Activated CD4-positive, alpha-beta T cell treated with anti-CD3 and anti-CD28 coated beads, Interleukin-2, Interleukin-4, amounts not matched to agents 100 ng/mL and 50 ng/mL, durations not matched to agents 16 hours and 8 hours (primary cell): ENCODE measurements at regions not wholly inside any gene's neighbourhood (a gene's known extent, or its start where the extent isn't known, plus 50 kb on each side); places are given as distances from the start of the nearest gene placed in this dataset.
"Not testable (repeated sequence)": the region's sequence is repeated elsewhere in the genome, so short reads cannot be mapped to it uniquely, and the experiment has no call there.

Experiments used
- DNase-seq: peaks from one replicate; pipeline ENCODE4 v3.0.0-alpha.2; 2020; ENCODE audit warnings: low spot score

GRCh38 chr6:55058682-55059081, 115.6 kb upstream of the HCRTR2 start:
- DNase-seq = no peak

DNA sequence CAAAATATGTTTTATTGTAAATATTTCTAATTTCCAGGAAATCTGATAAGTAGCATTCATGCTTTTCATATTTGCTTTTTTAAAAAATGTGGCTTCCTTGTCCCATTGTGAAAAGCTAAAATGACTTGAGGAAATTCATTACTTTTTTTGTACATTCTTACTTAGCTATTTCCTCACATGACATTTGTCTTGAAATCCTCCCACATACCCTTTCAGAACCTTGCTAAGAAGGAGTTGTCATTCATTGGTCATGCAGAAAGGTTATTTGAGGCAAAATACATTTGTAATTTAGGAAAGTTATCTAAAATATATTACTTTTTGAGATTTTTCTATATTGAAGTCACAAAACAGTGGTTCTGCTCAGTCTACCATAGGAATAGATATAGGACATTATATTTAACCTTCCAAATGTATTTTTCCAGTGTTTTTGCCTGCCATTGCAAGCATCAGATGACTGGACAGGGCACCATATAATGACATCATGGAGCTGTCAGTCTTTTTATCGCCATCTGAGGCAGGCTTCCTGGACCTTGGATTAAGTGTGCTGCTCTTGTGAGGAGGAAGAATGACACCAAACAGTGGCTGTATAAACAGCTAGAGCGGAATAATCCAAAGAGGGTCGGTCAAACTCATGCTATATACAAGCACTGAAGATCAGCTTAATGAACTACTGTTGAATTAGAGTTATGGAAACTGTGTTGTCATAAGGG, 109.4 kb upstream of the HCRTR2 start:
- no peak for DNase-seq

GRCh38 chr6:55069132-55069781, 105.1 kb upstream of the HCRTR2 start:
- DNase-seq = peak; percentile 4

GRCh38 chr6:55082021-55082420, 92.3 kb upstream of the HCRTR2 start:
- no peak for DNase-seq

DNA sequence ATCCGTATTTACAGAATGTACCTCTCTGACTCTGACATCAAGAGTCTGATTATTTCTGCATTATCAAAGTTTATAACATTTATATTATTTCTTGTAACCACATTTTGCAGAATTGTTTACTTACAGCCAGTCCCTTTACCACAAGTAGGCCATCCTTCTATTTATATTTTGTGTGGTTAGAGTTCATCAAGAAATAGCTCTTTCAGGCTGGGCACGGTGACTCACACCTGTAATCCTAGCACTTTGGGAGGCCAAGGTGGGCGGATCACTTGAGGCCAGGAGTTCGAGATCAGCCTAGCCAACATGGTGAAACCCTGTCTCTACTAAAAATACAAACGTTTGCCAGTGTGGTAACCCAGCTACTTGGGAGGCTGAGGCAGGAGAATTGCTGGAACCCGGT, 86.3 kb upstream of the HCRTR2 start:
- DNase-seq = not testable (repeated sequence)

- no peak for DNase-seq
These were observed 85.4 kb upstream of the HCRTR2 start for GRCh38 chr6:55088902-55089301.

- no peak for DNase-seq
These were observed 85.0 kb upstream of the HCRTR2 start for GRCh38 chr6:55089325-55089724.

GRCh38 chr6:55100686-55101085, 73.6 kb upstream of the HCRTR2 start:
- DNase-seq = no peak

- DNase-seq = no peak
These were observed 73.2 kb upstream of the HCRTR2 start for GRCh38 chr6:55101157-55101556.

GRCh38 chr6:55108134-55109130, 65.9 kb upstream of the HCRTR2 start:
- no peak for DNase-seq

- DNase-seq = no peak
These were observed 57.0 kb upstream of the HCRTR2 start for GRCh38 chr6:55117267-55117666.

DNA sequence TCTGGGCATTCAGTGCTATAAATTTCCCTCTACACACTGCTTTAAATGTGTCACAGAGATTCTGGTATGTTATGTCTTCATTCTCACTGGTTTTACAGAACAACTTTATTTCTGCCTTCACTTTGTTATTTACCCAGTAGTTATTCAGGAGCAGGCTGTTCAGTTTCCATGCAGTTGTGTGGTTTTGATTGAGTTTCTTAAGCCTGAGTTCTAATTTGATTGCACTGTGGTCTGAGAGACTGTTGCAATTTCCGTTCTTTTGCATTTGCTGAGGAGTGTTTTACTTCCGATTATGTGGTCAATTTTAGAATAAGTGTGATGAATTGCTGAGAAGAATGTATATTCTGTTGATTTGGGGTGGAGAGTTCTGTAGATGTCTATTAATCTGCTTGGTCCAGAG, 50.1 kb upstream of the HCRTR2 start:
- not testable (repeated sequence) for DNase-seq
